K562 (cell line): ENCODE measurements at regions not wholly inside any gene's neighbourhood (a gene's known extent, or its start where the extent isn't known, plus 50 kb on each side); places are given as distances from the start of the nearest gene placed in this dataset.

ENCODE experiments used
- ATAC-seq: fragments of 200-7000 bp; cut with Tn5 transposase; 3 replicates; pipeline ENCODE4 v1.9.1; 2020; ENCODE audit warnings: moderate library complexity
- BruUV-seq: library from RNA; stranded (reverse); fragments of 400-500 nt; replicated peaks from 2 replicates; lab custom pipeline; 2021; lab: Mats Ljungman, UMichigan
- CTCF ChIA-PET: fragments of 300-600 bp; formaldehyde crosslinking; extraction: SDS; loops from one replicate; lab custom pipeline; 2021; ENCODE audit warnings: low intra/inter-chr PET ratio; lab: Yijun Ruan, JAX
- POLR2A ChIA-PET: fragments of 300-600, 350-650 bp; sonication (Branson Sonifier 250); formaldehyde crosslinking; extraction: SDS; loops from one replicate; lab custom pipeline; 2021; ENCODE audit warnings: antibody characterized with exemption, inconsistent platforms; lab: Yijun Ruan, JAX
- DNase-seq, 4 experiments: peaks; one replicate each; pipeline versions ENCODE4 v3.0.0 to v3.0.0-alpha.2; 2011 to 2018; ENCODE audit warnings: low spot score in 3 of 4, mixed read lengths in 3 of 4; ENCODE audit errors: extremely low read depth in 1 of 4
- FAIRE-seq: peaks from 2 replicates; lab custom pipeline; 2011; peaks lifted over from hg19 to GRCh38; lab: Jason Lieb, UNC
- H2AFZ ChIP-seq: 2 replicates; pipeline ENCODE4 v1.6.0; 2011; ENCODE audit warnings: low read depth, low read length, control low read depth, inconsistent platforms
- H3K27ac ChIP-seq: fragments of 200-600 bp; 3 replicates; pipeline ENCODE4 v1.8.0; 2011; ENCODE audit warnings: low read depth, mild to moderate bottlenecking, control low read depth, inconsistent platforms, low read length, moderate library complexity, mixed read lengths; ENCODE audit errors: extremely low read depth
- H3K27me3 ChIP-seq, 2 experiments: fragments of 300-600 bp in 1 of 2; 2 replicates in 1 of 2; 3 replicates in 1 of 2; pipeline versions ENCODE4 v1.6.0 to v1.8.0; 2011; ENCODE audit warnings: inconsistent platforms in 2 of 2, low read length in 2 of 2, mild to moderate bottlenecking in 1 of 2, mixed read lengths in 1 of 2, moderate library complexity in 1 of 2; ENCODE audit not compliant: control insufficient read depth in 2 of 2, insufficient read depth in 2 of 2
- H3K36me3 ChIP-seq: fragments of 300-600 bp; 3 replicates; pipeline ENCODE4 v1.8.0; 2011; ENCODE audit warnings: mild to moderate bottlenecking, low read length, inconsistent platforms; ENCODE audit not compliant: control insufficient read depth, insufficient read depth
- H3K4me1 ChIP-seq, 2 experiments: fragments of 200-600 bp in 1 of 2; replicated peaks in 1 of 2; 2 replicates in 1 of 2; 3 replicates in 1 of 2; pipeline versions ENCODE4 v1.5.1 to v1.8.0; 2011; ENCODE audit warnings: inconsistent platforms in 2 of 2, low read length in 2 of 2, mild to moderate bottlenecking in 1 of 2, mixed read lengths in 1 of 2, moderate library complexity in 1 of 2; ENCODE audit not compliant: control insufficient read depth in 2 of 2, insufficient read depth in 2 of 2
- H3K4me2 ChIP-seq: 2 replicates; pipeline ENCODE4 v1.6.1; 2011; ENCODE audit warnings: low read length, control low read depth, inconsistent platforms, mixed read lengths; ENCODE audit not compliant: insufficient read depth
- H3K4me3 ChIP-seq: fragments of 200-600 bp; sonication (generic), shearing (Covaris generic); 2 replicates; pipeline ENCODE4 v1.5.1; 2016; ENCODE audit warnings: control low read depth, inconsistent platforms
- H3K79me2 ChIP-seq: fragments of 200-600 bp; 3 replicates; pipeline ENCODE4 v1.8.0; 2011; ENCODE audit warnings: low read length, inconsistent platforms; ENCODE audit not compliant: control insufficient read depth, insufficient read depth
- H3K9ac ChIP-seq, 2 experiments: 2 replicates each; pipeline versions ENCODE4 v1.6.0 to v1.6.1; 2011; ENCODE audit warnings: low read depth in 2 of 2, low read length in 2 of 2, control low read depth in 1 of 2, inconsistent platforms in 1 of 2, mild to moderate bottlenecking in 1 of 2, mixed read lengths in 1 of 2; ENCODE audit not compliant: insufficient read depth in 1 of 2
- H3K9me1 ChIP-seq: one replicate; pipeline ENCODE4 v1.6.0; 2011; ENCODE audit warnings: inconsistent platforms, mild to moderate bottlenecking, low read length, moderate library complexity; ENCODE audit not compliant: control insufficient read depth, insufficient read depth
- H3K9me3 ChIP-seq: replicated peaks from 2 replicates; pipeline ENCODE4 v1.5.1; 2011; ENCODE audit warnings: low read depth, low read length, inconsistent platforms; ENCODE audit not compliant: control insufficient read depth, insufficient read depth
- H4K20me1 ChIP-seq: replicated peaks from 2 replicates; pipeline ENCODE4 v1.6.1; 2011; ENCODE audit warnings: low read length, inconsistent platforms, mixed read lengths; ENCODE audit not compliant: control insufficient read depth, insufficient read depth
- CHD2 ChIP-seq: IDR thresholded peaks from 2 replicates; pipeline ENCODE4 v1.6.1; 2011; ENCODE audit warnings: low read depth, low read length
- CXXC5 ChIP-seq: fragments of 250-450 bp; sonication (Bioruptor Pico); IDR thresholded peaks from 2 replicates; pipeline ENCODE4 v1.8.0; 2022; ENCODE audit warnings: inconsistent platforms, mild to moderate bottlenecking, moderate library complexity
- HMG20A ChIP-seq: fragments of 450-650 bp; formaldehyde crosslinking; conservative IDR thresholded peaks from 2 replicates; pipeline ENCODE4 v1.4.0; 2020; ENCODE audit warnings: mild to moderate bottlenecking, mixed read lengths
- IFI16 ChIP-seq: fragments of 250-450 bp; sonication (Bioruptor Pico); IDR thresholded peaks from 2 replicates; pipeline ENCODE4 v2.1.2; 2022; ENCODE audit warnings: mild to moderate bottlenecking, inconsistent platforms
- MED1 ChIP-seq: sonication (generic); formaldehyde crosslinking; IDR thresholded peaks from 2 replicates; pipeline ENCODE4 v1.8.1; 2023; ENCODE audit warnings: missing genetic modification reagents, borderline replicate concordance
- NR2C2 ChIP-seq, 2 experiments: fragments of 200-800 bp in 1 of 2; sonication (Bioruptor generic) in 1 of 2; sonication (generic) in 1 of 2; formaldehyde crosslinking in 1 of 2; IDR thresholded peaks; 2 replicates each; pipeline versions ENCODE4 v1.6.1 to v1.8.0; 2016 to 2022; ENCODE audit warnings: mild to moderate bottlenecking in 1 of 2, missing compliant biosample characterization in 1 of 2, missing genetic modification characterization in 1 of 2, missing genetic modification reagents in 1 of 2
- ZNF134 ChIP-seq: fragments of 250-450 bp; sonication (Bioruptor Pico); conservative IDR thresholded peaks from 2 replicates; pipeline ENCODE4 v1.4.0; 2020
- ZNF212 ChIP-seq: fragments of 450-650 bp; formaldehyde crosslinking; IDR thresholded peaks from 2 replicates; pipeline ENCODE4 v1.4.0; 2020; ENCODE audit warnings: mild to moderate bottlenecking
- ZNF584 ChIP-seq: fragments of 200-800 bp; sonication (Bioruptor generic); IDR thresholded peaks from 2 replicates; pipeline ENCODE4 v1.6.1; 2016; ENCODE audit warnings: low read depth, mild to moderate bottlenecking, missing genetic modification characterization, missing compliant biosample characterization
- ZNF76 ChIP-seq: fragments of 250-450 bp; sonication (Bioruptor Pico); IDR thresholded peaks from 2 replicates; pipeline ENCODE4 v1.4.0; 2020; ENCODE audit warnings: mild to moderate bottlenecking, moderate library complexity, borderline replicate concordance
- ZNF780A ChIP-seq: fragments of 250-450 bp; sonication (Bioruptor Pico); IDR thresholded peaks from 2 replicates; pipeline ENCODE4 v1.5.0; 2021; ENCODE audit warnings: mild to moderate bottlenecking
- WGBS: fragments of 100-300 bp; shearing (Covaris generic); methylation state at CpG from one replicate; pipeline ENCODE4 v1.1.6; 2016; ENCODE audit warnings: low coverage, mixed read lengths; ENCODE audit not compliant: insufficient coverage; ENCODE audit errors: missing lambda C conversion rate; 5-methylcytosine and 5-hydroxymethylcytosine counted together
- in situ Hi-C: fragments of 300-500 bp; cut with MboI; formaldehyde crosslinking; loops from 4 replicates; pipeline ENCODE4 v1.15.0; 2018; ENCODE audit warnings: inconsistent platforms, mixed read lengths
- intact Hi-C: fragments of 100-400 bp; cut with micrococcal nuclease; formaldehyde crosslinking; loops from 2 replicates; pipeline ENCODE4 v1.14.2; 2022
- TF ChIP-seq, protein P1 (sequence below), 3 experiments: fragments of 200-800 bp in 1 of 3; sonication (Bioruptor generic) in 1 of 3; sonication (generic) in 1 of 3; formaldehyde crosslinking in 1 of 3; IDR thresholded peaks; 2 replicates each; pipeline versions ENCODE4 v1.6.1 to v1.8.0; 2016 to 2022; ENCODE audit warnings: mild to moderate bottlenecking in 2 of 3, missing compliant biosample characterization in 2 of 3, missing genetic modification characterization in 2 of 3, missing genetic modification reagents in 1 of 3
- TF ChIP-seq, protein P2 (sequence below): sonication (generic); formaldehyde crosslinking; IDR thresholded peaks from 2 replicates; pipeline ENCODE4 v1.8.1; 2022; ENCODE audit warnings: missing genetic modification reagents
- TF ChIP-seq, protein P3 (sequence below): fragments of 450-650 bp; IDR thresholded peaks from 2 replicates; pipeline ENCODE4 v1.6.1; 2016; ENCODE audit warnings: antibody characterized with exemption

DNA sequence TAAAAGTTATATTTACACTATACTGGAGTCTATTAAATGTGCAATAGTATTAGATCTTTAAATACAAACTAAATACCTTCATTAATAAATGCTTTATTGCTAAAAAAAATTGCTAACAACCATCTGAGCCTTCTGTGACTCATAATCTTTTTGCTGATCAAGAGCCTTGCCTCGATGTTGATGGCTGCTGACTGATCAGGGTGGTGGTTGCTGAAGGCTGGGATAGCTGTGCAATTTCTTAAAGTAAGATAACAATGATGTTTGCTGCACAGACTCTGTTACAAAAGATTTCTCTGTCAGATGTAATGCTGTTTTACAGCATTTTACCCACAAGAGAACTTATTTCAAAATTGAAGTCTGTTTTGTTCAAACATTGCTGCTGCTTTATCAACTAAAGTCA is 421.4 kb upstream of the CYRIA start:
- in situ Hi-C loops, result no loop called here
- intact Hi-C loops, result no loop called here
- Histone ChIP-seq H3K4me2 (no peak overlapping the region), H3K36me3 (no peaks in the 10 kb centered on the region), H3K27me3 (no peaks in the 10 kb centered on the region), H4K20me1 (no peaks in the 10 kb centered on the region), H3K9ac (no peak overlapping the region), H3K9me3 (no peaks in the 10 kb centered on the region), H3K4me1 (no peaks in the 10 kb centered on the region), H3K79me2 (no peaks in the 10 kb centered on the region), H3K27ac (no peak overlapping the region), H2AFZ (no peak overlapping the region), H3K4me3 (no peak overlapping the region), H3K9me1 (no peaks in the 10 kb centered on the region)
- DNase-seq (no peak), FAIRE-seq (no peak), ATAC-seq (no peak)
- POLR2A ChIA-PET, result no interaction called here
- 0% methylated on average over 1 of the region's 1 CpG for WGBS
- no TSS peak for BruUV-seq
- TF ChIP-seq CHD2 (no peak), IFI16 (CRISPR knock-in tag) (no peak), MED1 (CRISPR knock-in tag) (no peak), ZNF76 (CRISPR knock-in tag) (no peak), CXXC5 (CRISPR knock-in tag) (no peak), ZNF212 (CRISPR knock-in tag) (no peak), HMG20A (CRISPR knock-in tag) (no peak), ZNF134 (CRISPR knock-in tag) (no peak), ZNF584 (no peak), ZNF780A (CRISPR knock-in tag) (no peak), NR2C2 (CRISPR knock-in tag; IDR thresholded peaks at IDR 0.05) (no peak), NR2C2 (tag; IDR thresholded peaks at IDR 0.05) (no peak)
- TF ChIP-seq, protein P1, sequence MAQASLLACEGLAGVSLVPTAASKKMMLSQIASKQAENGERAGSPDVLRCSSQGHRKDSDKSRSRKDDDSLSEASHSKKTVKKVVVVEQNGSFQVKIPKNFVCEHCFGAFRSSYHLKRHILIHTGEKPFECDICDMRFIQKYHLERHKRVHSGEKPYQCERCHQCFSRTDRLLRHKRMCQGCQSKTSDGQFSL (CRISPR knock-in tag; IDR thresholded peaks at IDR 0.05), result no peak
- TF ChIP-seq, protein P1 (tag; IDR thresholded peaks at IDR 0.05), result no peak
- TF ChIP-seq, protein P2, sequence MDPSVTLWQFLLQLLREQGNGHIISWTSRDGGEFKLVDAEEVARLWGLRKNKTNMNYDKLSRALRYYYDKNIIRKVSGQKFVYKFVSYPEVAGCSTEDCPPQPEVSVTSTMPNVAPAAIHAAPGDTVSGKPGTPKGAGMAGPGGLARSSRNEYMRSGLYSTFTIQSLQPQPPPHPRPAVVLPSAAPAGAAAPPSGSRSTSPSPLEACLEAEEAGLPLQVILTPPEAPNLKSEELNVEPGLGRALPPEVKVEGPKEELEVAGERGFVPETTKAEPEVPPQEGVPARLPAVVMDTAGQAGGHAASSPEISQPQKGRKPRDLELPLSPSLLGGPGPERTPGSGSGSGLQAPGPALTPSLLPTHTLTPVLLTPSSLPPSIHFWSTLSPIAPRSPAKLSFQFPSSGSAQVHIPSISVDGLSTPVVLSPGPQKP, result no peak
- TF ChIP-seq, protein P3, sequence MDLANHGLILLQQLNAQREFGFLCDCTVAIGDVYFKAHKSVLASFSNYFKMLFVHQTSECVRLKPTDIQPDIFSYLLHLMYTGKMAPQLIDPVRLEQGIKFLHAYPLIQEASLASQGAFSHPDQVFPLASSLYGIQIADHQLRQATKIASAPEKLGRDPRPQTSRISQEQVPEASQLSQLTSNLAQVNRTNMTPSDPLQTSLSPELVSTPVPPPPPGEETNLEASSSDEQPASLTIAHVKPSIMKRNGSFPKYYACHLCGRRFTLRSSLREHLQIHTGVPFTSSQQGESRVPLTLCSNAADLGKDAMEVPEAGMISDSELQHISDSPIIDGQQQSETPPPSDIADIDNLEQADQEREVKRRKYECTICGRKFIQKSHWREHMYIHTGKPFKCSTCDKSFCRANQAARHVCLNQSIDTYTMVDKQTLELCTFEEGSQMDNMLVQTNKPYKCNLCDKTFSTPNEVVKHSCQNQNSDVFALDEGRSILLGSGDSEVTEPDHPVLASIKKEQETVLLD, result no peak
- CTCF ChIA-PET, result no interaction called here
